Activated CD4-positive, alpha-beta T cell treated with anti-CD3 and anti-CD28 coated beads, Interleukin-2, amount 50 U/mL, for 1 hour (primary cell): ENCODE measurements at regions not wholly inside any gene's neighbourhood (a gene's known extent, or its start where the extent isn't known, plus 50 kb on each side); places are given as distances from the start of the nearest gene placed in this dataset.
"Not testable (repeated sequence)": the region's sequence is repeated elsewhere in the genome, so short reads cannot be mapped to it uniquely, and the experiment has no call there.

ENCODE experiments used
- DNase-seq: peaks from one replicate; pipeline ENCODE4 v3.0.0-alpha.2; 2020

DNA sequence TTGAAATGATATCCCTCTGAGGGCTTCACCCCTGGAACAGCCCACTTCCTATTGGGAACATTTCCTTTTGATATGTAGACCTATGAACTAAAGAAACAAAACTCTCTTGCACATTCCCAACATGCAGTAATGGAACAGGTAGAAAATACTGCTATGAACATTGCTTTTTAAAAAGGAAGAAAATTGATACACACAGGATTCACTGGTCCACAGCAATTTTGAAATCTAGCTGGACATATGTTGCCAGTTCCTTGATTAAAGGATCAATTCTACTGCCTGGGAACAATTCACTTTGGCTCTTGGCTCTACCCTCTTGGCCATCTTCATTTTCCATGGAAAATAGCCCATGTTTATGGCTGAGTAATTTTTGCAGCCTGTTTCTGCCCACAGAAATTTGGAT is 74.9 kb upstream of the ZNF280D start:
- no peak for DNase-seq

DNA sequence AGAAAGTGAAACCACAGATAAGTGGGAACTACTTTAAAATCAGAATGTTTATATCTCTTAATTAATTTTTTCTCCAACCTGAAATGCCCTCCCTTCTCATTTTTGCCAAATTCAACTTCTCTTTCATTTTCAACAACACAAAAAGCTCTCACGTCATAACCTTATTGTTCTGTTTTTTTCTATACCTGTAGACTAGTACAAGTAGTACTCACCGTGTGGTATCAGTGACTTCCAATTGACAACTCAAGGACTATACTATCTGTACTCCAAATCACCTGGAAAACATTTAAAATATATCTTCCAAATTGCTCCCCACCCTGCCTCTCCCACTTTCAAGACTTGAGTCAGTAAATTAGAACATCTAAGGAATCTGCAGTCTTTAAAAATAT is 72.8 kb upstream of the ZNF280D start:
- DNase-seq, result no peak

- no peak for DNase-seq
Observed at GRCh38 chr15:56805466-56806147, 72.3 kb upstream of the ZNF280D start.

GRCh38 chr15:56804938-56805337 is 71.6 kb upstream of the ZNF280D start:
- DNase-seq, result no peak

- DNase-seq, result no peak
Observed at GRCh38 chr15:56804279-56804678, 71.0 kb upstream of the ZNF280D start.

- no peak for DNase-seq
Observed at GRCh38 chr15:56802161-56802560, 68.9 kb upstream of the ZNF280D start.

DNA sequence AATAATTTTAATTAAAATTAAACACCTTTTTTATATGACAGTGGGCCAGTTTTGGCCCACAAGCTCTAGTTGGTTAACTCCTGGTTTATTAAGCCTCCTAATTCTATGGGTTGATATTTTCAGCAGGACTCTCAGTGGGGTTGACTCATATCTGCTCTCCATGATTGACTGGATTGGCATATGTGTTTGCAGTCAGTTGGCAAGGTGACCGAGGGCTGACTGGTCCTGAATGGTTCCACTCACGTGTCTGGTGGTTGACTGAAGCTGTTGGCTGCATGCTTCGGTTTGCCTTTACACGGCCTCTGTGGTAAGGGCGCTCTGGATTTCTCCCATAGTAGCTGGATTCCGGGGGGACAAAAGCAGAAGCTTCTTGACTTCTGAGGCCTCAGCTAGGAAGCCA is 65.3 kb upstream of the ZNF280D start:
- DNase-seq, result no peak

- no peak for DNase-seq
Observed at GRCh38 chr15:56797720-56798275, 64.5 kb upstream of the ZNF280D start.

DNA sequence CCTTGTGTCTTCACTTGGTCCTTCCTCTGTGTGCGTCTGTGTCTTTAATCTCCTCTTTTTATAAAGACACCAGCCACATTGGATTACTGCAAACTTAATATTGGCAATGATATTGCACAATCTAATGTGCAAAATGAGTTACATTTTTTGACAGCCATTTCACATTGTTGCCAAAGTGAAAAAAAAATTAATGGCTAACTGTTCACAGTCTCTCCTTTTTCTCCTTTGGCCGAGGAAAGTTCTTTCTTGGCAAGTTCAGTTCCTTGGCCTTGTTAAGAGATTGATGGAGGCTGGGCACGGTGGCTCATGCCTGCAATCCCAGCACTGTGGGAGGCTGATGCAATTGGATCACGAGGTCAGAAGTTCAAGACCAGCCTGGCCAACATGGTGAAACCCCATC is 62.2 kb upstream of the ZNF280D start:
- DNase-seq, result no peak

GRCh38 chr15:56794553-56795329 is 61.4 kb upstream of the ZNF280D start:
- no peak for DNase-seq

GRCh38 chr15:56794165-56794552 is 60.9 kb upstream of the ZNF280D start:
- DNase-seq, result no peak

DNA sequence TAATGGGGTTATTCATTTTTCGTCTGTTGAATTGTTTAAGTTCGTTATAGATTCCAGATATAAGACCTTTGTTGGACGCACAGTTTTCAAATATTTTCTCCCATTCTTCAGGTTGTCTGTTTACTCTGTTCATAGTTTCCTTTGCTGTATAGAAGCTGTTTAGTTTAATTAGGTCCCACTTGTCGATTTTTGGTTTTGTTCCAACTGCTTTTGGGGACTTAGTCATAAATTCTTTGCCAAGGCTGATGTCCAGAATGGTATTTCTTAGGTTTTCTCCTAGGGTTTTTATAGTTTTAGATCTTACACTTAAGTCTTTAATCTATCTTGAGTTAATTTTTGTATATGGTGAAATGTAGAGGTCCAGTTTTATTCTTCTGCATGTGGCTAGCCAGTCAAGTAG is 58.9 kb upstream of the ZNF280D start:
- DNase-seq, result no peak

- not testable (repeated sequence) for DNase-seq
Observed at GRCh38 chr15:56791521-56791920, 58.2 kb upstream of the ZNF280D start.

- DNase-seq, result no peak
Observed at GRCh38 chr15:56788359-56788758, 55.0 kb upstream of the ZNF280D start.

GRCh38 chr15:56786966-56787365 is 53.7 kb upstream of the ZNF280D start:
- DNase-seq, result no peak

GRCh38 chr15:56783857-56784661 is 50.8 kb upstream of the ZNF280D start:
- DNase-seq, result no peak

GRCh38 chr15:56783156-56783856 is 50.0 kb upstream of the ZNF280D start:
- DNase-seq, result no peak
